SK-N-SH treated with all-trans-retinoic acid at 6 μM for 48 hours (cell line): ENCODE measurements at regions not wholly inside any gene's neighbourhood (a gene's known extent, or its start where the extent isn't known, plus 50 kb on each side); places are given as distances from the start of the nearest gene placed in this dataset.

Source experiments
- ATAC-seq: fragments of 200-7000 bp; cut with Tn5 transposase; 3 replicates; pipeline ENCODE4 v1.9.1; 2020; ENCODE audit warnings: mild to moderate bottlenecking, moderate library complexity
- ARNTL ChIP-seq: fragments of 450-650 bp; formaldehyde crosslinking; IDR thresholded peaks from 2 replicates; pipeline ENCODE4 v1.5.0; 2020; ENCODE audit warnings: low read depth, mild to moderate bottlenecking, moderate library complexity, borderline replicate concordance
- BACH2 ChIP-seq: fragments of 250-450 bp; sonication (Bioruptor Pico); IDR thresholded peaks from 2 replicates; pipeline ENCODE4 v1.9.0; 2021; ENCODE audit warnings: mild to moderate bottlenecking, borderline replicate concordance
- CSDC2 ChIP-seq: fragments of 250-450 bp; sonication (Bioruptor Pico); IDR thresholded peaks from 2 replicates; pipeline ENCODE4 v1.5.0; 2020; ENCODE audit warnings: mild to moderate bottlenecking, moderate library complexity
- ESRRG ChIP-seq: fragments of 250-450 bp; sonication (Bioruptor Pico); IDR thresholded peaks from 2 replicates; pipeline ENCODE4 v1.6.1; 2021; ENCODE audit warnings: mild to moderate bottlenecking
- GLIS3 ChIP-seq: fragments of 250-450 bp; sonication (Bioruptor Pico); IDR thresholded peaks from 2 replicates; pipeline ENCODE4 v1.5.0; 2020; ENCODE audit warnings: mild to moderate bottlenecking, moderate library complexity
- ISL1 ChIP-seq: fragments of 250-450 bp; sonication (Bioruptor Pico); IDR thresholded peaks from 2 replicates; pipeline ENCODE4 v2.1.2; 2022; ENCODE audit warnings: mild to moderate bottlenecking, moderate library complexity
- OSR1 ChIP-seq: fragments of 250-450 bp; sonication (Bioruptor Pico); IDR thresholded peaks from 2 replicates; pipeline ENCODE4 v1.8.0; 2022; ENCODE audit warnings: moderate library complexity, mild to moderate bottlenecking, inconsistent platforms
- PPARA ChIP-seq: fragments of 250-450 bp; sonication (Bioruptor Pico); IDR thresholded peaks from 2 replicates; pipeline ENCODE4 v1.5.0; 2020; ENCODE audit warnings: mild to moderate bottlenecking, borderline replicate concordance
- RARB ChIP-seq: fragments of 250-450 bp; sonication (Bioruptor Pico); IDR thresholded peaks from 2 replicates; pipeline ENCODE4 v1.8.0; 2021; ENCODE audit warnings: mild to moderate bottlenecking, moderate library complexity
- SNAI2 ChIP-seq: fragments of 250-450 bp; sonication (Bioruptor Pico); IDR thresholded peaks from 2 replicates; pipeline ENCODE4 v1.5.0; 2020; ENCODE audit warnings: mild to moderate bottlenecking, moderate library complexity
- TCF4 ChIP-seq: fragments of 250-450 bp; sonication (Bioruptor Pico); IDR thresholded peaks from 2 replicates; pipeline ENCODE4 v1.8.0; 2021; ENCODE audit warnings: mild to moderate bottlenecking, moderate library complexity, borderline replicate concordance
- TOX ChIP-seq: fragments of 250-450 bp; sonication (Bioruptor Pico); IDR thresholded peaks from 2 replicates; pipeline ENCODE4 v1.8.0; 2021; ENCODE audit warnings: mild to moderate bottlenecking, moderate library complexity, borderline replicate concordance
- ZC3H10 ChIP-seq: fragments of 250-450 bp; sonication (Bioruptor Pico); IDR thresholded peaks from 2 replicates; pipeline ENCODE4 v1.5.1; 2021; ENCODE audit warnings: mild to moderate bottlenecking, moderate library complexity
- ZFP3 ChIP-seq: fragments of 250-450 bp; sonication (Bioruptor Pico); IDR thresholded peaks from 2 replicates; pipeline ENCODE4 v1.5.0; 2020; ENCODE audit warnings: mild to moderate bottlenecking, moderate library complexity
- ZFP30 ChIP-seq: fragments of 450-650 bp; formaldehyde crosslinking; IDR thresholded peaks from 2 replicates; pipeline ENCODE4 v1.5.0; 2022; ENCODE audit warnings: mild to moderate bottlenecking, moderate library complexity
- ZNF565 ChIP-seq: fragments of 450-650 bp; formaldehyde crosslinking; conservative IDR thresholded peaks from 2 replicates; pipeline ENCODE4 v1.5.0; 2020; ENCODE audit warnings: low read depth, mild to moderate bottlenecking, moderate library complexity
- ZNF70 ChIP-seq: fragments of 450-650 bp; formaldehyde crosslinking; IDR thresholded peaks from 2 replicates; pipeline ENCODE4 v1.5.0; 2020; ENCODE audit warnings: mild to moderate bottlenecking, moderate library complexity
- TF ChIP-seq, protein P1 (sequence below): fragments of 250-450 bp; sonication (Bioruptor Pico); IDR thresholded peaks from 2 replicates; pipeline ENCODE4 v1.8.0; 2020; ENCODE audit warnings: mild to moderate bottlenecking, moderate library complexity, borderline replicate concordance
- TF ChIP-seq, protein P2 (sequence below): fragments of 250-450 bp; sonication (Bioruptor Pico); IDR thresholded peaks from 2 replicates; pipeline ENCODE4 v1.8.0; 2021; ENCODE audit warnings: low read depth, mild to moderate bottlenecking, moderate library complexity, borderline replicate concordance
- TF ChIP-seq, protein P3 (sequence below): fragments of 250-450 bp; sonication (Bioruptor Pico); IDR thresholded peaks from 2 replicates; pipeline ENCODE4 v1.5.1; 2020; ENCODE audit warnings: low read depth, mild to moderate bottlenecking, moderate library complexity

DNA sequence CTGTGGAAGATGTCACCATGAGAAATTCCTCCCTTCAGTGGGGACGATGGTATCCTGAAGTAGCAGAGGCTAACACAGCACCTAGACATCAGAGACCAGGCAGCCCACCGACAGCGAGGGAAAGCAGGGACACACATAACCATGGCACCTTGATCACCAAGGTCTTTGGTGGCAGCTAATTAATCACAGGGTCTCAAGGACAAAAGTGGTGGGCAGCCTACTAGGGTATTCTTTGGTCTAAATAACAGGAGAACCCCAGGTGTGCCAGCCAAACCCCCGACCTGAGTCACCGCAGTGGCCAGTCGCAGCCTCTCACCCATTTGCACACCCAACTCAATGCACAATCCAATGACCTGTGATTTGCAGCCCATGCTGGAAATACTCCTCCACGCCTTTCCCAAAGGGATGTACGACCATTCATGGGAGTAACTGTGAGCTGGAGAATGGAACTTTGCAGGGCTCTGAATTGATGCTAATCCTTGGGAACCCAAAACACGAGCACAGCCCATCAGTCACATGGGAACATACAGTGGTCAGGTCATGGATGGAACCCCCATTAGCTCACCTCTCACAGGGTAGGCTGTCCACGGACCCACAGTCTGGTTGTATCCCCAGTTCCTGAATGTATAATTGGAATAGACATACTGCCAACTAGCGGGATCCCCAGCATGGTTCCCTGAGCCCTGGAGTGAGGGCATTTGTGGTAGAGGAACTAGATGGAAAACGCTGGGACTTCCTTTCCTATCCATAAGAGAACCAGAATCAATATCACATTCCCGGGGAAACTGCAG, 58.7 kb upstream of the C14orf180 start:
- ATAC-seq: no peak
- TF ChIP-seq PPARA (CRISPR knock-in tag): no peak
- no peak for TF ChIP-seq GLIS3
- TF ChIP-seq ZFP3: no peak
- no peak for TF ChIP-seq SNAI2
- TF ChIP-seq, protein P1, sequence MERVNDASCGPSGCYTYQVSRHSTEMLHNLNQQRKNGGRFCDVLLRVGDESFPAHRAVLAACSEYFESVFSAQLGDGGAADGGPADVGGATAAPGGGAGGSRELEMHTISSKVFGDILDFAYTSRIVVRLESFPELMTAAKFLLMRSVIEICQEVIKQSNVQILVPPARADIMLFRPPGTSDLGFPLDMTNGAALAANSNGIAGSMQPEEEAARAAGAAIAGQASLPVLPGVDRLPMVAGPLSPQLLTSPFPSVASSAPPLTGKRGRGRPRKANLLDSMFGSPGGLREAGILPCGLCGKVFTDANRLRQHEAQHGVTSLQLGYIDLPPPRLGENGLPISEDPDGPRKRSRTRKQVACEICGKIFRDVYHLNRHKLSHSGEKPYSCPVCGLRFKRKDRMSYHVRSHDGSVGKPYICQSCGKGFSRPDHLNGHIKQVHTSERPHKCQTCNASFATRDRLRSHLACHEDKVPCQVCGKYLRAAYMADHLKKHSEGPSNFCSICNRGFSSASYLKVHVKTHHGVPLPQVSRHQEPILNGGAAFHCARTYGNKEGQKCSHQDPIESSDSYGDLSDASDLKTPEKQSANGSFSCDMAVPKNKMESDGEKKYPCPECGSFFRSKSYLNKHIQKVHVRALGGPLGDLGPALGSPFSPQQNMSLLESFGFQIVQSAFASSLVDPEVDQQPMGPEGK (CRISPR knock-in tag): no peak
- TF ChIP-seq, protein P2, sequence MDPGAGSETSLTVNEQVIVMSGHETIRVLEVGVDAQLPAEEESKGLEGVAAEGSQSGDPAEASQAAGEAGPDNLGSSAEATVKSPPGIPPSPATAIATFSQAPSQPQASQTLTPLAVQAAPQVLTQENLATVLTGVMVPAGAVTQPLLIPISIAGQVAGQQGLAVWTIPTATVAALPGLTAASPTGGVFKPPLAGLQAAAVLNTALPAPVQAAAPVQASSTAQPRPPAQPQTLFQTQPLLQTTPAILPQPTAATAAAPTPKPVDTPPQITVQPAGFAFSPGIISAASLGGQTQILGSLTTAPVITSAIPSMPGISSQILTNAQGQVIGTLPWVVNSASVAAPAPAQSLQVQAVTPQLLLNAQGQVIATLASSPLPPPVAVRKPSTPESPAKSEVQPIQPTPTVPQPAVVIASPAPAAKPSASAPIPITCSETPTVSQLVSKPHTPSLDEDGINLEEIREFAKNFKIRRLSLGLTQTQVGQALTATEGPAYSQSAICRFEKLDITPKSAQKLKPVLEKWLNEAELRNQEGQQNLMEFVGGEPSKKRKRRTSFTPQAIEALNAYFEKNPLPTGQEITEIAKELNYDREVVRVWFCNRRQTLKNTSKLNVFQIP: no peak
- no peak for TF ChIP-seq ARNTL (CRISPR knock-in tag)
- no peak for TF ChIP-seq RARB
- TF ChIP-seq, protein P3, sequence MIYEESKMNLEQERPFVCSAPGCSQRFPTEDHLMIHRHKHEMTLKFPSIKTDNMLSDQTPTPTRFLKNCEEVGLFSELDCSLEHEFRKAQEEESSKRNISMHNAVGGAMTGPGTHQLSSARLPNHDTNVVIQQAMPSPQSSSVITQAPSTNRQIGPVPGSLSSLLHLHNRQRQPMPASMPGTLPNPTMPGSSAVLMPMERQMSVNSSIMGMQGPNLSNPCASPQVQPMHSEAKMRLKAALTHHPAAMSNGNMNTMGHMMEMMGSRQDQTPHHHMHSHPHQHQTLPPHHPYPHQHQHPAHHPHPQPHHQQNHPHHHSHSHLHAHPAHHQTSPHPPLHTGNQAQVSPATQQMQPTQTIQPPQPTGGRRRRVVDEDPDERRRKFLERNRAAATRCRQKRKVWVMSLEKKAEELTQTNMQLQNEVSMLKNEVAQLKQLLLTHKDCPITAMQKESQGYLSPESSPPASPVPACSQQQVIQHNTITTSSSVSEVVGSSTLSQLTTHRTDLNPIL (CRISPR knock-in tag): no peak
- no peak for TF ChIP-seq TOX (CRISPR knock-in tag)
- TF ChIP-seq ZFP30 (CRISPR knock-in tag): no peak
- TF ChIP-seq TCF4: no peak

- no peak for ATAC-seq
- TF ChIP-seq, protein P1 (CRISPR knock-in tag): no peak
- TF ChIP-seq TOX (CRISPR knock-in tag) (no peak), ZC3H10 (CRISPR knock-in tag) (no peak), ARNTL (CRISPR knock-in tag) (no peak), TCF4 (no peak), ZNF70 (no peak), ZFP30 (CRISPR knock-in tag) (no peak), PPARA (CRISPR knock-in tag) (no peak), RARB (no peak), ZFP3 (no peak), OSR1 (no peak), CSDC2 (CRISPR knock-in tag) (no peak), BACH2 (CRISPR knock-in tag) (no peak), ESRRG (no peak), ISL1 (no peak), ZNF565 (CRISPR knock-in tag) (no peak)
- TF ChIP-seq, protein P2: no peak
Observed at GRCh38 chr14:104521816-104522745, 57.5 kb upstream of the C14orf180 start.
